H7 (cell line): ENCODE measurements at regions not wholly inside any gene's neighbourhood (a gene's known extent, or its start where the extent isn't known, plus 50 kb on each side); places are given as distances from the start of the nearest gene placed in this dataset.
A peak's percentile ranks its signal among the peaks of the same experiment; 100 is the strongest.
"Not testable (repeated sequence)": the region's sequence is repeated elsewhere in the genome, so short reads cannot be mapped to it uniquely, and the experiment has no call there.

ENCODE experiments used
- DNase-seq: peaks from one replicate; pipeline ENCODE4 v3.0.0; 2012
- H3K27me3 ChIP-seq: 2 replicates; pipeline ENCODE4 v1.6.0; 2011; ENCODE audit warnings: mild to moderate bottlenecking, low read length; ENCODE audit not compliant: control insufficient read depth, insufficient read depth
- H3K36me3 ChIP-seq: replicated peaks from 2 replicates; pipeline ENCODE4 v1.5.1; 2011; ENCODE audit warnings: low read length; ENCODE audit not compliant: control insufficient read depth, insufficient read depth
- H3K4me3 ChIP-seq: 2 replicates; pipeline ENCODE4 v1.5.1; 2011; ENCODE audit warnings: low read depth, mild to moderate bottlenecking, control low read depth, low read length, moderate library complexity; ENCODE audit not compliant: insufficient read depth

DNA sequence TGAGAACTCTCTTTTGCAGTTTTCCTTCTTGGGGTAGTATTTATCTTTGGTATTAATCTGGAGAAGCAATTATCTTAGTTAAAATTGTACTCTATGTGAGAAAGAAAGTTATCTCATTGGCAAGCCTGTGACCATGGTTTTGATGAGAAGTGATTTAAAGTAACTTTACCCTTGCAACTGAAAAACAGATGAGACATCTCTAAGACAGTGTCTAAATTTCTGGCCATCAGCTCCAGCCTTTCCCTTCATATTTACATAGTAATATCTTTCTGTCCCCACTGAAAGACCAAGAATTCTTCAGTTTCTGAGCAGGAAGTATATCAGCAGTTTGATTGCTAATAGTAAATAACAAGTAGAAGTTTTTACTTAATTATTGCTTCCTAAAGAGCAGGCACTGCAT is 386.1 kb upstream of the SYNCRIP start:
- Histone ChIP-seq H3K4me3 (no peak overlapping the region), H3K27me3 (no peaks in the 10 kb centered on the region), H3K36me3 (no peaks in the 10 kb centered on the region)
- no peak for DNase-seq

DNA sequence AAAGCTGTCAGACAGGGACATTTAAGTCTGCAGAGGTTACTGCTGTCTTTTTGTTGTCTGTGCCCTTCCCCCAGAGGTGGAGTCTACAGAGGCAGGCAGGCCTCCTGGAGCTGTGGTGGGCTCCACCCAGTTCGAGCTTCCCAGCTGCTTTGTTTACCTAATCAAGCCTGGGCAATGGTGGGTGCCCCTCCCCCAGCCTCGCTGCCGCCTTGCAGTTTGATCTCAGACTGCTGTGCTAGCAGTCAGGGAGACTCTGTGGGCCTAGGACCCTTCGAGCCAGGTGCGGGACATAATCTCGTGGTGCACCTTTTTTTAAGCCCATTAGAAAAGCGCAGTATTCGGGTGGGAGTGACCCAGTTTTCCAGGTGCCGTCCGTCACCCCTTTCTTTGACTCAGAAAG is 384.2 kb upstream of the SYNCRIP start:
- H3K36me3 ChIP-seq, H3K27me3 ChIP-seq, DNase-seq: not testable (repeated sequence)
- H3K4me3 ChIP-seq = 0 out of 2 replicates have a peak overlapping the region, but pooled peaks have one; percentile 2

DNA sequence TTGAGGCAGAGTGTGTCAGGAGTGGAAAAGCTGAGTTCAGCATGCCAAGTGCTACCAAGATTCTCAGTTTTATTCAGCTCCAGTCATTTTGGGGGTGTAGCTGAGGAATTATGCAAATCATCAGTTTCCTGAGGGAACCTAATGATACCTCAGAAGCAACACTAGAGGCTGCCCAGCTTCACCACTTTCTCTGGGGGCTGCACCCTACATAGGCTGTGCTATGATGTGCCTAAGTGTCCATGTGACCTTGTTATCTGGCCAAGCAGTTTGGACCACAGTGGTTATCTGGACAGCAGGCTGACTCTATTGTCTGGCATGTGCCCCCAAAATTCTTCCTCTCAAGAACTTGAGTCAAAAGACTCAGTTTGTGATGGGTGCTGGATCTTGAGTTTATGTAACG is 374.6 kb upstream of the SYNCRIP start:
- Histone ChIP-seq H3K4me3 (no peak overlapping the region), H3K36me3 (no peaks in the 10 kb centered on the region), H3K27me3 (no peaks in the 10 kb centered on the region)
- no peak for DNase-seq

DNA sequence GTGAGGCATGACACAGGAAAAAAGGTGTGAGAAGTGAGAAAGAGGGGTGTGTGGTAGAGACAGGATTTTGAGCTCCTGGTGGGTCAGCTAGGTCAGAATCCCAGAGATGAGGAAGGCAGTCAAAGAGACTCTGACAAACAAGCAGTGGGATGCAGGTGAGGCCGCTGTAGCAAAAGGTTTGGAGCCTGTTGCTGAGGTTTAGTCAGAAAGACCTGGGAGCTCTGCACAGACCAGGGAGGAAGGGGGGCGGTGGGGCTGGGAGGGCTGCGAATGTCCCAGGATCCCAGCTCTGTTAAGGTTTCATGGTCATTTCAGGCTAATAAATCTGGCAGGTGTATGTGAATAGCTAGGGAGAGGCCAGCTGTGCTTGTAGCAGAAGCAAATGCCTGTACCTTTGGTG is 373.9 kb upstream of the SYNCRIP start:
- H3K4me3 ChIP-seq = no peak overlapping the region
- H3K27me3 ChIP-seq = no peaks in the 10 kb centered on the region
- DNase-seq = peak; percentile 2
- H3K36me3 ChIP-seq = no peaks in the 10 kb centered on the region

DNA sequence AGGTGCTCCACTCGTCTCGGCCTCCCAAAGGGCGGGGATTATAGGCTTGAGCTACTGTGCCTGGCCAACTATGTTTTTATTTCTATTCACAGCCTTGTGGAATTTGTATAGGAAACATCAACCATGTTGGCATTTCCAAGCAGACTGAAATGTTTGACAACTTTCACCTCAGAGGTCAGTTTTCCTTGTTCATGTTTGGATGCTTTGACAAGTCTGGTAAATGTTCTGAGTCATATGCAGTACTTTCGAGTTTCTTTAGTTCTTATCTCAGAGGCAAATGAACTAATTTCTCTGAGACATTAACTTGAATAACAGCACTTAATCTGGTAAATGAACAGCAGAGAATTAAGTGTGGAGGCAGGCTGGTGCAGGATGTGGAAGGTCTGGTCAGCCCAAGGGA is 373.4 kb upstream of the SYNCRIP start:
- no peak overlapping the region for H3K4me3 ChIP-seq
- DNase-seq = no peak
- no peaks in the 10 kb centered on the region for H3K27me3 ChIP-seq
- no peaks in the 10 kb centered on the region for H3K36me3 ChIP-seq

DNA sequence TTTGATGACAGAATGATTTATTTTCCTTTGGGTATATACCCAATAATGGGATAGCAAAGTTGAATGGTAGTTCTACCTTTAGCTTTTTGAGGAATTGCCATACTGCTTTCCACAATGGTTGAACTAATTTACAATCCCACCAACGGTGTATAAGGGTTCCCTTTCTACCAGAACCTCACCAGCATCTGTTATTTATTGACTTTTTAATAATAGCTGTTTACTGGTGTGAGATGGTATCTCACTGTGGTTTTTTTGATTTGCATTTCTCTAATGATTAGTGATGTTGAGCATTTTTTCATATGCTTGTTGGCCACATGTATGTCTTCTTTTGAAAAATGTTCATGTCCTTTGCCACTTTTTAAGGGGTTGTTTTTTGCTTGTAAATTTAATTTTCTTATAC is 370.3 kb upstream of the SYNCRIP start:
- DNase-seq = not testable (repeated sequence)

DNA sequence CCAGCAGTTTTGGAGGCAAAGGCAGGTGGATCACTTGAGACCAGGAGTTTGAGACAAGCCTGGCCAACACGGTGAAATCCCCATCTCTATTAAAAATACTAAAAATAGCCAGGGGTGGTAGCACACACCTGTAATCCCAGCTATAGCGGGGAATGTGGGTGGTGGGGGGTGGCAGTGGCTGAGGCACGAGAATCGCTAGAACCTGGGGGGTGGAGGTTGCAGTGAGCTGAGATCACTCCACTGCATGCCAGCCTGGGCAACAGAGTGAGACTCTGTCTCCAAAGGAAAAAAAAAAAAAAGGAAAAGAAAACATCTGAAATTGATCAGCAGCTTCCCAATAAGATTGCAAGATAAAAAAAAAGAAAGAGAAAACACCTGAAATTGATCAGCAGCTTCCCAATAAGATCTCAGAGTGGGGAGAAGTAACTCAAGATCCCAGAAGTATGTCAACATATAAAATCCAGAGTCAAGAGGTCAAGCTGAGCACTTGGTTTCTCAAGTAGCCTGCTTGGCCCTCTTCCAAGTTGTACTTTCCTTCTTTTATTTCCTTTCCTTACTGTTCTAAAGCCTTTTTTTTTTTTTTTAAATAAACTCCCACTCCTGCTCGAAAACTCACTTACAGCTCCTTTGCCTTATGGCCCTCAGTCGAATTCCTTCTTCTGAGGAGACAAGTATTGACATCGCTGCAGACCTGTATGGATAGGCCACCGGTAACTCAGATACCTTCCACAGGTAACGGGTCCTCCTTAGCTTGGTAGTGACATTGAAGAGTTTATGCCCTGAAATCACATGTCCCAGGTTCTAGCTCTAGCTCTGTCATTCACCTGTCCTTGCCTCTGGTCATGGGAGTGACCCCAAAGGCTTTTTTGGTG is 368.5 kb upstream of the SYNCRIP start:
- no peaks in the 10 kb centered on the region for H3K27me3 ChIP-seq
- DNase-seq = no peak
- no peaks in the 10 kb centered on the region for H3K36me3 ChIP-seq
- no peak overlapping the region for H3K4me3 ChIP-seq

More for the DNA sequence above, 370.3 kb upstream of the SYNCRIP start:
- H3K36me3 ChIP-seq, H3K27me3 ChIP-seq, H3K4me3 ChIP-seq: not testable (repeated sequence)

DNA sequence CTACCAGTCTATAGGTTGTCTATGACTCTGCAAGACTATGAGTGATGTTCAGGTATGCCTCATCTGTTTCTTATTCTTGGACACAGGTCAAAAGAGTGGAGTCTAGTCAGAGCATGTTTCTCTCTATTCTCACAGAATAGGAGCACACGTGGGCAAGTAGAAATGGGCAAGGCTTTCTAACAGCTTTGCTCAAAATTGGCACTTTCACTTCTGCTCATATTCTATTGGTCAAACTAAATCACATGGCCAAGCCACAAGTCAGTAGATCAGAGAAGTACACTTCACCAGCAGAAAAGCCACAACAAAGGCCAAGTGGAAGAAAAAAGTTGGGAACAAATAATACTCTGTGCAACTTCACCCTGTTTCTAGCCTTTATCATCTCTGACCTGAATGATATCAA is 354.5 kb upstream of the SYNCRIP start:
- H3K36me3 ChIP-seq = no peaks in the 10 kb centered on the region
- no peak for DNase-seq
- no peak overlapping the region for H3K4me3 ChIP-seq
- H3K27me3 ChIP-seq = no peaks in the 10 kb centered on the region

DNA sequence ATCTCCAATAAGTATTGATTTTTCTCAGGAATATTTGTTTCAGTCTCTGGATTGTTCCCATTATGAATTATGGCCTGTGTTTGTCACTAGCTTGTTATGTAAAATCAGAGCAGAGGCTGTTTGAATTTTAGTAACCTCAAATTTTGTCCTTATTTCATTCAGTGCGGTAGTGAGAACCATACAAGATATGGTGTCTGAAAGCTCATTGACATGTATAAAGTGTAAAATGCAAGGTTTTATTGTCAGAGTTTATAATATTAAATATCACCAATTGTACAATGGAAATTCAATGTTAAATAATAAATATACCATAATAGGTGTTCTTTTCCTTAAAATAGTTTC is 353.3 kb upstream of the SYNCRIP start:
- DNase-seq = no peak
- no peaks in the 10 kb centered on the region for H3K27me3 ChIP-seq
- no peak overlapping the region for H3K4me3 ChIP-seq
- no peaks in the 10 kb centered on the region for H3K36me3 ChIP-seq

DNA sequence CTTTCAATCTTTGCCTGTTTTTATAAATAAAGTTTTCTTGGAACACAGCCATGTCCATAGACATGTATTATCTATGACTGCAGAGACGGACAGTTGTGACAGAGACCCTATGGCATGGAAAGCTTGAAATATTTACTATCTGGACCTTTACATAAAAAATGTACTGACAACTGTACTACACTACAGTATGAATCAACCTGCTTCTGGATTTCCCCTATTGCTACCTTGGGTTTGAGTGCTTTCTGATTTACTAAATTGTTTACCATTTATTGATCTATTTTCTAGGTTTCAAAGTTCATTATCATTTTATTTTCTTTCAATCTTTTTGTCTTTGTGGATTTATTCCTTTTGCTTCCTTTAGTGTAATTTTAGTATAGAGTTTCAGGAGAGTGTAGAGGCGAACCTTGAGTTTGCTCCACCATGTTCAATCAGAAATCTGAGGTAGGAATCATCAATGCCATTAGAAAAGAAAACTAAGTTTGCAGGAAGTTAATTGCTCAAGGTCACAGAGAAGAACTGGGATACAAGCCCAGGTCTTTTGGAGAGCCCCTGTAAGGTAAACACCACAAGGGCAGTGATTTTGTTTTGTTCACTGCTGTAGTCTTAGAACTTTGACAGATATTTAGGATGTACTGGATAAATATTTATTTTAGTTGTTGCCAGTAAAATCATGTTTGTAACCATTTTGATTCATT is 352.8 kb upstream of the SYNCRIP start:
- no peak for DNase-seq
- no peak overlapping the region for H3K4me3 ChIP-seq
- no peaks in the 10 kb centered on the region for H3K27me3 ChIP-seq
- no peaks in the 10 kb centered on the region for H3K36me3 ChIP-seq

DNA sequence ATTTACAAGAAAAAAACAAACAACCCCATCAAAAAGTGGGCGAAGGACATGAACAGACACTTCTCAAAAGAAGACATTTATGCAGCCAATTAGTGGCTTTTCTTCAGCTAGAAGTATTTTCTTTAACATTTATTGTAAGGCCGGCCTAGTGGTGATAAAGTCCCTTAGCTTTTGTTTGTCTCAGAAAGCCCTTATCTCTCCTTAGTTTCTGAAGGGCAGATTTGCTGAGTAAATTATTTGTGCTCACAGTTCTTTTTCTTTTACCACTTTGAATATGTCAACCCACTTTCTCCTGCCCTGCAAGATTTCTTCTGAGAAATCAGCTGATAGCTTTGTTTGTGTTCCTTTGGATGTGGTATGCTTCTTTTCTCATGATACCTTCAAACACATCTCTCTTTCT is 344.0 kb upstream of the SYNCRIP start:
- DNase-seq = no peak
- Histone ChIP-seq H3K27me3 (no peaks in the 10 kb centered on the region), H3K4me3 (no peak overlapping the region), H3K36me3 (no peaks in the 10 kb centered on the region)

DNA sequence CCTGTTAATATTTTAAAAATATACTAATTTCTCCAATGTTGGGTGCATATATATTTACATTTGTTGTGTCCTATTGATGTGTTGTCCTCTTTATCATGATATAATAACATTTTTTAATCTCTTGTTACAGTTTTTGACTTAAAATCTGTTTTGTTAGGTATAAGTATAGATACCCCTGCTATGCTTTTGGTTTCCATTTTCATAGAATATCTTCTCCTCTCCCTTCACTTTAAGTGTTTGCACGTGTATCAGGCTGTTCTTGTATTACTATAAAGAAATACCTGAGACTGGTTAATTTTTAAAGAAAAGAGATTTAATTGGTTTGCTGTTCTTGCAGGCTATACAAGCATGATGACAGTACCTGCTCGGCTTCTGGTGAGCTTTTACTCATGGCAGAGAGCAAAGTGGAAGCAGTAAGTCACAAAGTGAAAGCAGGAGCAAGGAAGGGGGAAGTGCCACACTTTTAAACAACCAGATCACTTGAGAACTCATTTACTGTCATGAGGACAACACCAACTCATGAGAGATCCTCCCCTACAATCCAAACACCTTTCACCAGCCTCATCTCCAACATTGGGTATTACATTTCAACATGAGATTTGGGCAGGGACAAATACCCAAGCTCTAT is 340.5 kb upstream of the SYNCRIP start:
- Histone ChIP-seq H3K27me3 (no peaks in the 10 kb centered on the region), H3K4me3 (no peak overlapping the region), H3K36me3 (no peaks in the 10 kb centered on the region)
- DNase-seq = no peak

DNA sequence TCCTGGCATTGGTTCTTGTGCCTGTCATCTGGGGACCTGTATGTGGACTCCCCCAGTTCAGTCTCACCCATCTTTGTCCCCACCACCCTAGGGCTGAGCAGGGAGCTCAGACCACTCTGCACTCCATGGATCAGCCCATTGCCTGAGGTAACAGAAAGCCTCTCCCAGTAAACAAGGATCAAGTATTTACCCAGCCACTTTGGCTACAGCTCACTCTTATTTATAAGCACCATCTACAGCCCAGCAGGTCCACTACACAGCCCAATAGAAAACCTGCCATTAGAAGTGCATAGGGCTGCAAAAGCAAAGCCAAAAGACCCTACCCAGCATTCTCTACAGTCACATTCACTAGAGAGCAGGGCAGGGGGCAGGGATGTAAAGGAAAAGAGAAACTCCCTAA is 335.0 kb upstream of the SYNCRIP start:
- H3K4me3 ChIP-seq = no peak overlapping the region
- no peaks in the 10 kb centered on the region for H3K27me3 ChIP-seq
- no peak for DNase-seq
- no peaks in the 10 kb centered on the region for H3K36me3 ChIP-seq

DNA sequence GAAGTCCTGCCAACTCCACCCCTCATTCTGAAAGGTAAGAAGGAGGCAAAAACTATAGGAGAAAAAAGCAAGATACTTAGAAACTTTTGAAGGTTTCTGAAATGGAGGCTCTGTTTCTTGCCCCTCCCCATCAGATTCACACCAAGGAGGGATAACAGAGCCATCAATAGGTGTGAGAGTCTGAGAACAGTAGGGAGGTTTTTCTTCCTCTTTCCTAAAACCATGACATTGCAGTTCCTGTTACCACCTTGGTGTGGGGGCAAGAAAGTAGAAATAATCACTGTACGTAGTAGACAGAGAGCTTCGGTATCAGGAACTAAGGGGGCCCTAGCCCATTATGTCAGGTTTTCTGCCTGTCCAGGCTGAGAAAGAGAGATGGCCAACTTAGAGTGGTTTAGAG is 333.3 kb upstream of the SYNCRIP start:
- DNase-seq = no peak
- no peak overlapping the region for H3K4me3 ChIP-seq
- no peaks in the 10 kb centered on the region for H3K36me3 ChIP-seq
- H3K27me3 ChIP-seq = no peaks in the 10 kb centered on the region

DNA sequence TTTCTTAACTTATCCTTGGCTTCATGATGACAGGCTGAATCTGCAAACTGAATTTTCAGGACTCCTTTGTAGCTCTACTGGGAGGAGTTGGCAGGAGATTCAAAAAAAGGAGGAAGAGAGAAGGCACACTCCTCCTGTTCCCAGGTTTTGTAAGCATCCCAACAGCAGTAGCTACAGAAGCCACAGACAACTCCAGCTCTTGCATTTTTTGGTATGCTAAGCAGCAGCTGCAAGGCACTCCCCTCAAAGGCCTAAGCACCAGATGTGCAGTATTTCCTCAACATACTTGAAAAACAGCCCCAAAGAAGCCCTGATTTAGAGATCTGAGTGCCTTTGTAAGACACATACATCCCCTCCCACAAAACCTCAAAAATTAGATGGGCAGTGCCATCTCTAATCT is 328.6 kb upstream of the SYNCRIP start:
- Histone ChIP-seq H3K27me3 (no peaks in the 10 kb centered on the region), H3K36me3 (no peaks in the 10 kb centered on the region), H3K4me3 (no peak overlapping the region)
- no peak for DNase-seq
